IMR-90 (cell line): ENCODE measurements at regions not wholly inside any gene's neighbourhood (a gene's known extent, or its start where the extent isn't known, plus 50 kb on each side); places are given as distances from the start of the nearest gene placed in this dataset.

Experiments used
- ATAC-seq: fragments of 200-7000 bp; cut with Tn5 transposase; 2 replicates; pipeline ENCODE4 v1.9.1; 2020; ENCODE audit warnings: low read depth, mild to moderate bottlenecking, moderate library complexity
- BruUV-seq: library from RNA; stranded (reverse); fragments of 400-500 nt; replicated peaks from 2 replicates; lab custom pipeline; 2021; lab: Mats Ljungman, UMichigan
- CTCF ChIA-PET: fragments of 300-600 bp; formaldehyde crosslinking; extraction: SDS; loops from one replicate; lab custom pipeline; 2021; ENCODE audit warnings: antibody characterized with exemption; lab: Yijun Ruan, JAX
- POLR2A ChIA-PET: fragments of 300-600 bp; sonication (Branson Sonifier 250); formaldehyde crosslinking; loops from one replicate; lab custom pipeline; 2022; ENCODE audit warnings: antibody characterized with exemption; ENCODE audit not compliant: unreplicated experiment; lab: Charles Lee
- DNase-seq: peaks from one replicate; pipeline ENCODE4 v3.0.0; 2013
- H2AFZ ChIP-seq: replicated peaks from 2 replicates; pipeline ENCODE3; 2013; ENCODE audit warnings: low read length, mild to moderate bottlenecking; ENCODE audit not compliant: poor library complexity
- H2AK5ac ChIP-seq: 2 replicates; pipeline ENCODE4 v1.6.1; 2013; ENCODE audit warnings: low read depth, low read length, inconsistent platforms
- H2AK9ac ChIP-seq: replicated peaks from 2 replicates; pipeline ENCODE3; 2013; ENCODE audit warnings: mild to moderate bottlenecking, low read depth, low read length, moderate library complexity; ENCODE audit not compliant: poor library complexity
- H2BK120ac ChIP-seq: 2 replicates; pipeline ENCODE4 v1.6.1; 2013; ENCODE audit warnings: low read depth, low read length, inconsistent platforms
- H2BK15ac ChIP-seq: 3 replicates; pipeline ENCODE4 v1.6.1; 2013; ENCODE audit warnings: low read depth, low read length, inconsistent platforms
- H2BK20ac ChIP-seq: 2 replicates; pipeline ENCODE4 v1.6.1; 2013; ENCODE audit warnings: low read depth, mild to moderate bottlenecking, inconsistent platforms, low read length, moderate library complexity
- H2BK5ac ChIP-seq: 2 replicates; pipeline ENCODE4 v1.6.1; 2013; ENCODE audit warnings: mild to moderate bottlenecking, low read depth, low read length, inconsistent platforms; ENCODE audit not compliant: poor library complexity, severe bottlenecking
- H3K14ac ChIP-seq: replicated peaks from 2 replicates; pipeline ENCODE4 v1.6.1; 2013; ENCODE audit warnings: low read depth, low read length, inconsistent platforms
- H3K18ac ChIP-seq: 2 replicates; pipeline ENCODE4 v1.6.1; 2013; ENCODE audit warnings: low read depth, low read length, control low read depth
- H3K23ac ChIP-seq: 2 replicates; pipeline ENCODE4 v1.6.1; 2013; ENCODE audit warnings: low read depth, low read length, inconsistent platforms
- H3K27ac ChIP-seq: 2 replicates; pipeline ENCODE4 v1.5.1; 2013; ENCODE audit warnings: mild to moderate bottlenecking, control low read depth, low read length; ENCODE audit not compliant: insufficient read depth
- H3K27me3 ChIP-seq: 2 replicates; pipeline ENCODE4 v1.6.1; 2013; ENCODE audit warnings: low read length; ENCODE audit not compliant: control insufficient read depth, insufficient read depth
- H3K36me3 ChIP-seq: 2 replicates; pipeline ENCODE4 v1.6.1; 2013; ENCODE audit warnings: low read length, mixed read lengths; ENCODE audit not compliant: control insufficient read depth, insufficient read depth
- H3K4ac ChIP-seq: 2 replicates; pipeline ENCODE4 v1.6.1; 2013; ENCODE audit warnings: low read depth, low read length, inconsistent platforms
- H3K4me1 ChIP-seq: 2 replicates; pipeline ENCODE4 v1.6.1; 2013; ENCODE audit warnings: low read length, mixed read lengths; ENCODE audit not compliant: control insufficient read depth, insufficient read depth
- H3K4me2 ChIP-seq: 2 replicates; pipeline ENCODE4 v1.6.1; 2013; ENCODE audit warnings: low read depth, mild to moderate bottlenecking, control low read depth, low read length, moderate library complexity
- H3K4me3 ChIP-seq: 2 replicates; pipeline ENCODE4 v1.5.1; 2013; ENCODE audit warnings: low read depth, mild to moderate bottlenecking, control low read depth, low read length, moderate library complexity; ENCODE audit not compliant: insufficient read depth
- H3K56ac ChIP-seq: 2 replicates; pipeline ENCODE4 v1.6.1; 2013; ENCODE audit warnings: low read length, inconsistent platforms; ENCODE audit not compliant: insufficient read depth; ENCODE audit errors: extremely low read depth
- H3K79me1 ChIP-seq, 2 experiments: 2 replicates each; pipeline ENCODE4 v1.6.1; 2013; ENCODE audit warnings: low read length in 2 of 2, inconsistent platforms in 1 of 2, low read depth in 1 of 2
- H3K9ac ChIP-seq: 2 replicates; pipeline ENCODE4 v1.6.1; 2013; ENCODE audit warnings: low read depth, low read length, control low read depth
- H3K9me1 ChIP-seq: 2 replicates; pipeline ENCODE4 v1.6.1; 2013; ENCODE audit warnings: low read length, inconsistent platforms; ENCODE audit not compliant: insufficient read depth
- H3K9me3 ChIP-seq: 2 replicates; pipeline ENCODE4 v1.6.1; 2013; ENCODE audit warnings: low read length; ENCODE audit not compliant: control insufficient read depth, insufficient read depth
- H4K20me1 ChIP-seq: 2 replicates; pipeline ENCODE4 v1.6.1; 2013; ENCODE audit warnings: low read length, inconsistent platforms; ENCODE audit not compliant: insufficient read depth
- H4K5ac ChIP-seq: 2 replicates; pipeline ENCODE4 v1.6.1; 2013; ENCODE audit warnings: mild to moderate bottlenecking, low read depth, low read length, control low read depth
- H4K8ac ChIP-seq, 2 experiments: 2 replicates each; pipeline ENCODE4 v1.6.1; 2013; ENCODE audit warnings: low read depth in 2 of 2, low read length in 2 of 2, control low read depth in 1 of 2, inconsistent platforms in 1 of 2
- H4K91ac ChIP-seq: 2 replicates; pipeline ENCODE4 v1.6.1; 2013; ENCODE audit warnings: low read depth, low read length, inconsistent platforms; ENCODE audit not compliant: insufficient read depth
- CEBPB ChIP-seq: IDR thresholded peaks from 2 replicates; pipeline ENCODE4 v1.6.1; 2012; ENCODE audit warnings: low read depth, low read length, improper control_type of control experiment
- MXI1 ChIP-seq: IDR thresholded peaks from 2 replicates; pipeline ENCODE4 v1.6.1; 2012; ENCODE audit warnings: low read depth, mild to moderate bottlenecking, low read length, moderate library complexity, borderline replicate concordance
- POLR2A ChIP-seq: IDR thresholded peaks from 2 replicates; pipeline ENCODE4 v1.6.1; 2012; ENCODE audit warnings: mild to moderate bottlenecking, low read depth, low read length
- RAD21 ChIP-seq: IDR thresholded peaks from 2 replicates; pipeline ENCODE4 v1.6.1; 2012; ENCODE audit warnings: low read length, improper control_type of control experiment
- WGBS, 2 experiments: methylation state at CpG; one replicate each; pipeline versions ENCODE4 v1.1.5 to v1.1.7; 2013; ENCODE audit warnings: missing lambda C conversion rate in 2 of 2; ENCODE audit not compliant: insufficient read length in 1 of 2; ENCODE audit errors: extremely low coverage in 2 of 2; 5-methylcytosine and 5-hydroxymethylcytosine counted together
- dilution Hi-C: fragments of 300-500 bp; cut with HindIII; formaldehyde crosslinking; loops from one replicate; pipeline ENCODE4 v1.14.3; 2018; ENCODE audit warnings: low sequenced_read_pairs; ENCODE audit not compliant: unreplicated experiment
- in situ Hi-C: fragments of 300-500 bp; cut with MboI; formaldehyde crosslinking; loops from 3 replicates; pipeline ENCODE4 v1.14.3; 2019; ENCODE audit warnings: low sequenced_read_pairs, inconsistent platforms, mixed read lengths
- intact Hi-C: fragments of 100-400 bp; cut with micrococcal nuclease; formaldehyde crosslinking; loops from 2 replicates; pipeline ENCODE4 v1.10.0; 2022
- TF ChIP-seq, protein P1 (sequence below): conservative IDR thresholded peaks from 2 replicates; pipeline ENCODE4 v1.5.1; 2012; ENCODE audit warnings: mild to moderate bottlenecking, low read depth, low read length, improper control_type of control experiment

DNA sequence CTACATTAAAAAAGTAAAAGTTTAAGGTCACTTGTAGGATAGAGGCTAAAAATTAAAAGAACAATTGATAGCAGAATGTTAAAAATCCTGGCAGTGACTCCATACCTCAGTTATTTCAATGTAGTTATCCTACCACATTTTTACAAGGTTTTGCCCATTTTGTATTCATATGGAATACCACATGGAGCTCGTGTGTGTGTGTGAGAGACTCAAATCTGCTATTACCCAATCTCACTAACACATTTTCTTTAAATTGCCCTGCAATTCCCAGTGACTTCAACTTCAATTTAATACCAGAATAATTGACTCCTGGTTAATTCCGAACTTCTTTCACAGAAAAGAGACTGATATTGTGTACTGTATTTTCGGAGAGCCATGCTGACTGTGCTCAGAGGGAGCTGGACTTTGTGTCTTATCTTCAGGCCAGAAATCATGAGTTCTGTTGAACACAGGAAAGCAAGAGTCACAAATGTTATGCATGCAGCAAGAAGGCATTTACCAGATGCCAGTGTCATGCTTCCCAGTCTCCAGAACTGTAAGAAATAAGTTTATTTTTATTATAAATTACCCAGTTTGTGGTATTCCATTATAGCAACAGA is 529.0 kb upstream of the NECTIN3 start:
- no peak overlapping the region for H2AK5ac ChIP-seq
- peak overlapping the region; percentile 11; the same call in 1 of the 2 replicates for H3K23ac ChIP-seq
- TF ChIP-seq CEBPB, result 0 out of 2 replicates have a peak, but pooled peaks have one; percentile 30
- TF ChIP-seq, protein P1, sequence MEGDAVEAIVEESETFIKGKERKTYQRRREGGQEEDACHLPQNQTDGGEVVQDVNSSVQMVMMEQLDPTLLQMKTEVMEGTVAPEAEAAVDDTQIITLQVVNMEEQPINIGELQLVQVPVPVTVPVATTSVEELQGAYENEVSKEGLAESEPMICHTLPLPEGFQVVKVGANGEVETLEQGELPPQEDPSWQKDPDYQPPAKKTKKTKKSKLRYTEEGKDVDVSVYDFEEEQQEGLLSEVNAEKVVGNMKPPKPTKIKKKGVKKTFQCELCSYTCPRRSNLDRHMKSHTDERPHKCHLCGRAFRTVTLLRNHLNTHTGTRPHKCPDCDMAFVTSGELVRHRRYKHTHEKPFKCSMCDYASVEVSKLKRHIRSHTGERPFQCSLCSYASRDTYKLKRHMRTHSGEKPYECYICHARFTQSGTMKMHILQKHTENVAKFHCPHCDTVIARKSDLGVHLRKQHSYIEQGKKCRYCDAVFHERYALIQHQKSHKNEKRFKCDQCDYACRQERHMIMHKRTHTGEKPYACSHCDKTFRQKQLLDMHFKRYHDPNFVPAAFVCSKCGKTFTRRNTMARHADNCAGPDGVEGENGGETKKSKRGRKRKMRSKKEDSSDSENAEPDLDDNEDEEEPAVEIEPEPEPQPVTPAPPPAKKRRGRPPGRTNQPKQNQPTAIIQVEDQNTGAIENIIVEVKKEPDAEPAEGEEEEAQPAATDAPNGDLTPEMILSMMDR, result no peak
- TF ChIP-seq POLR2A, result no peak
- TF ChIP-seq RAD21, result no peak
- no peak for TF ChIP-seq MXI1
- H3K27ac ChIP-seq, result peak overlapping the region; percentile 25; the same call in 1 of the 2 replicates
- peaks cover 1% of the 10 kb centered on the region; the same call in 1 of the 2 replicates for H3K9me3 ChIP-seq
- peak overlapping the region; percentile 7; the same call in 1 of the 2 replicates for H3K18ac ChIP-seq
- peak overlapping the region; percentile 16 for H3K14ac ChIP-seq
- H3K56ac ChIP-seq, result no peak overlapping the region
- H3K4ac ChIP-seq, result peak overlapping the region; percentile 6; the same call in 1 of the 2 replicates
- in situ Hi-C loops, result no loop called here
- POLR2A ChIA-PET, result no interaction called here
- no peak overlapping the region for H4K5ac ChIP-seq
- peak overlapping the region; percentile 4 for H2BK5ac ChIP-seq
- ATAC-seq (peak; percentile 42; the same call in 1 of the 2 replicates), DNase-seq (peak; percentile 28)
- H3K4me3 ChIP-seq, result no peak overlapping the region
- H2BK20ac ChIP-seq, result peak overlapping the region; percentile 37
- H3K79me1 ChIP-seq, result no peaks in the 10 kb centered on the region
- peak overlapping the region; percentile 0; the same call in 1 of the 2 replicates for H3K4me2 ChIP-seq
- WGBS, 2 experiments, result no CpG with 5 or more reads among the region's 3 CpGs
- no peak overlapping the region for H2AK9ac ChIP-seq
- H2BK15ac ChIP-seq, result peak overlapping the region; percentile 39; the same call in 2 of the 3 replicates
- peak overlapping the region; percentile 21; the same call in 1 of the 2 replicates for H3K9ac ChIP-seq
- CTCF ChIA-PET, result no interaction called here
- H4K20me1 ChIP-seq, result no peaks in the 10 kb centered on the region
- BruUV-seq, result no TSS peak
- 0 out of 2 replicates have a peak, but pooled peaks cover 2% of the 10 kb centered on the region for H3K4me1 ChIP-seq
- intact Hi-C loops, result no loop called here
- dilution Hi-C loops, result no loop called here
- H4K8ac ChIP-seq, result peak overlapping the region; percentile 10 to 72; a peak in 3 of 4 replicates
- H4K91ac ChIP-seq, result peak overlapping the region; percentile 5; the same call in 1 of the 2 replicates
- no peaks in the 10 kb centered on the region for H3K36me3 ChIP-seq
- H3K27me3 ChIP-seq, result no peaks in the 10 kb centered on the region
- no peaks in the 10 kb centered on the region for H3K9me1 ChIP-seq
- H2AFZ ChIP-seq, result peak overlapping the region; percentile 72
- peak overlapping the region; percentile 65 for H2BK120ac ChIP-seq
